HFFc6 (cell line): ENCODE measurements at regions not wholly inside any gene's neighbourhood (a gene's known extent, or its start where the extent isn't known, plus 50 kb on each side); places are given as distances from the start of the nearest gene placed in this dataset.
A peak's percentile ranks its signal among the peaks of the same experiment; 100 is the strongest.
"Not testable (repeated sequence)": the region's sequence is repeated elsewhere in the genome, so short reads cannot be mapped to it uniquely, and the experiment has no call there.

Experiments used
- DNase-seq: peaks from one replicate; pipeline ENCODE4 v3.0.0-alpha.2; 2018
- H3K27ac Mint-ChIP-seq: 2 replicates; pipeline ENCODE4 v1.8.0; 2020; ENCODE audit warnings: mild to moderate bottlenecking, mixed read lengths
- H3K27me3 Mint-ChIP-seq: 2 replicates; pipeline ENCODE4 v1.8.0; 2021; ENCODE audit warnings: mild to moderate bottlenecking, moderate library complexity, mixed read lengths; ENCODE audit not compliant: insufficient read depth
- H3K36me3 Mint-ChIP-seq: 2 replicates; pipeline ENCODE4 v1.8.0; 2021; ENCODE audit warnings: low read depth, mixed read lengths
- H3K4me1 Mint-ChIP-seq: 2 replicates; pipeline ENCODE4 v1.8.0; 2020; ENCODE audit warnings: low read depth, mixed read lengths
- H3K4me3 Mint-ChIP-seq: 2 replicates; pipeline ENCODE4 v1.8.0; 2020; ENCODE audit warnings: mild to moderate bottlenecking, moderate library complexity, mixed read lengths
- H3K9me3 Mint-ChIP-seq: 2 replicates; pipeline ENCODE4 v1.8.0; 2020; ENCODE audit warnings: mild to moderate bottlenecking, mixed read lengths
- TF ChIP-seq, protein P1 (sequence below): fragments of 200-600 bp; sonication (generic); IDR thresholded peaks from 2 replicates; pipeline ENCODE4 v1.5.0; 2021; ENCODE audit warnings: antibody characterized with exemption, mild to moderate bottlenecking

- DNase-seq, result peak; percentile 88
Measured at GRCh38 chr15:39262995-39263772, 317.7 kb upstream of the THBS1 start.

GRCh38 chr15:39265261-39265660 lies 315.6 kb upstream of the THBS1 start:
- Mint-ChIP-seq H3K4me1 (peaks cover 83% of the 10 kb centered on the region), H3K27me3 (no peaks in the 10 kb centered on the region; the same call in 1 of the 2 replicates), H3K27ac (no peak overlapping the region), H3K36me3 (peaks cover 11% of the 10 kb centered on the region), H3K9me3 (peaks cover 6% of the 10 kb centered on the region), H3K4me3 (no peak overlapping the region)
- TF ChIP-seq, protein P1, sequence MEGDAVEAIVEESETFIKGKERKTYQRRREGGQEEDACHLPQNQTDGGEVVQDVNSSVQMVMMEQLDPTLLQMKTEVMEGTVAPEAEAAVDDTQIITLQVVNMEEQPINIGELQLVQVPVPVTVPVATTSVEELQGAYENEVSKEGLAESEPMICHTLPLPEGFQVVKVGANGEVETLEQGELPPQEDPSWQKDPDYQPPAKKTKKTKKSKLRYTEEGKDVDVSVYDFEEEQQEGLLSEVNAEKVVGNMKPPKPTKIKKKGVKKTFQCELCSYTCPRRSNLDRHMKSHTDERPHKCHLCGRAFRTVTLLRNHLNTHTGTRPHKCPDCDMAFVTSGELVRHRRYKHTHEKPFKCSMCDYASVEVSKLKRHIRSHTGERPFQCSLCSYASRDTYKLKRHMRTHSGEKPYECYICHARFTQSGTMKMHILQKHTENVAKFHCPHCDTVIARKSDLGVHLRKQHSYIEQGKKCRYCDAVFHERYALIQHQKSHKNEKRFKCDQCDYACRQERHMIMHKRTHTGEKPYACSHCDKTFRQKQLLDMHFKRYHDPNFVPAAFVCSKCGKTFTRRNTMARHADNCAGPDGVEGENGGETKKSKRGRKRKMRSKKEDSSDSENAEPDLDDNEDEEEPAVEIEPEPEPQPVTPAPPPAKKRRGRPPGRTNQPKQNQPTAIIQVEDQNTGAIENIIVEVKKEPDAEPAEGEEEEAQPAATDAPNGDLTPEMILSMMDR, result no peak
- DNase-seq, result no peak

More at GRCh38 chr15:39262995-39263772, 317.7 kb upstream of the THBS1 start:
- Mint-ChIP-seq H3K4me1 (peaks cover 68% of the 10 kb centered on the region), H3K36me3 (peaks cover 15% of the 10 kb centered on the region), H3K27ac (peak overlapping the region; percentile 89), H3K4me3 (peak overlapping the region; percentile 37; the same call in 1 of the 2 replicates)
- not testable (repeated sequence) for H3K27me3 Mint-ChIP-seq, H3K9me3 Mint-ChIP-seq

- TF ChIP-seq, protein P1, result no peak
- Mint-ChIP-seq H3K27me3 (no peaks in the 10 kb centered on the region; the same call in 1 of the 2 replicates), H3K36me3 (peaks cover 11% of the 10 kb centered on the region), H3K4me3 (no peak overlapping the region), H3K4me1 (peaks cover 83% of the 10 kb centered on the region), H3K27ac (peak overlapping the region; percentile 50), H3K9me3 (peaks cover 6% of the 10 kb centered on the region)
- DNase-seq, result no peak
Measured at GRCh38 chr15:39266890-39267289, 314.0 kb upstream of the THBS1 start.

GRCh38 chr15:39267685-39268084 lies 313.2 kb upstream of the THBS1 start:
- TF ChIP-seq, protein P1, result no peak
- H3K36me3 Mint-ChIP-seq, result peaks cover 11% of the 10 kb centered on the region
- no peak for DNase-seq
- 0 out of 2 replicates have a peak overlapping the region, but pooled peaks have one; percentile 13 for H3K27ac Mint-ChIP-seq
- no peak overlapping the region for H3K4me3 Mint-ChIP-seq
- peaks cover 83% of the 10 kb centered on the region for H3K4me1 Mint-ChIP-seq
- H3K27me3 Mint-ChIP-seq, result no peaks in the 10 kb centered on the region; the same call in 1 of the 2 replicates
- H3K9me3 Mint-ChIP-seq, result peaks cover 6% of the 10 kb centered on the region

GRCh38 chr15:39269352-39269751 lies 311.5 kb upstream of the THBS1 start:
- Mint-ChIP-seq H3K36me3 (peaks cover 13% of the 10 kb centered on the region), H3K4me1 (peaks cover 90% of the 10 kb centered on the region), H3K4me3 (no peak overlapping the region), H3K27ac (peak overlapping the region; percentile 97), H3K9me3 (no peaks in the 10 kb centered on the region), H3K27me3 (no peaks in the 10 kb centered on the region; the same call in 1 of the 2 replicates)
- DNase-seq, result no peak
- TF ChIP-seq, protein P1, result no peak

GRCh38 chr15:39269821-39270220 lies 311.1 kb upstream of the THBS1 start:
- no peaks in the 10 kb centered on the region for H3K27me3 Mint-ChIP-seq
- TF ChIP-seq, protein P1, result no peak
- peak overlapping the region; percentile 75; the same call in 1 of the 2 replicates for H3K4me3 Mint-ChIP-seq
- H3K4me1 Mint-ChIP-seq, result peaks cover 95% of the 10 kb centered on the region
- H3K36me3 Mint-ChIP-seq, result peaks cover 13% of the 10 kb centered on the region
- DNase-seq, result no peak
- H3K9me3 Mint-ChIP-seq, result no peaks in the 10 kb centered on the region
- H3K27ac Mint-ChIP-seq, result peak overlapping the region; percentile 97
